Esophagus mucosa (tissue), 1 donor: ENCODE measurements at regions not wholly inside any gene's neighbourhood (a gene's known extent, or its start where the extent isn't known, plus 50 kb on each side); places are given as distances from the start of the nearest gene placed in this dataset.

Source experiments
- ATAC-seq: fragments of 200-7000 bp; cut with Tn5 transposase; one replicate; pipeline ENCODE4 v1.9.1; 2020
- donor health status: DM: yes; HTN: yes; CAD: no.

- no peak for ATAC-seq
Measured at GRCh38 chrY:12593532-12594216, 107.4 kb upstream of the USP9Y start.

- ATAC-seq: no peak
Measured at GRCh38 chrY:12598783-12599182, 102.2 kb upstream of the USP9Y start.

GRCh38 chrY:12605426-12605825 lies 95.6 kb upstream of the USP9Y start:
- no peak for ATAC-seq

GRCh38 chrY:12610861-12611260 lies 90.2 kb upstream of the USP9Y start:
- no peak for ATAC-seq

GRCh38 chrY:12615733-12616446 lies 85.1 kb upstream of the USP9Y start:
- ATAC-seq: no peak

- no peak for ATAC-seq
Measured at GRCh38 chrY:12621454-12622081, 79.5 kb upstream of the USP9Y start.

GRCh38 chrY:12623204-12623603 lies 77.8 kb upstream of the USP9Y start:
- no peak for ATAC-seq

- no peak for ATAC-seq
Measured at GRCh38 chrY:12642986-12643385, 58.0 kb upstream of the USP9Y start.

- no peak for ATAC-seq
Measured at GRCh38 chrY:12643693-12644348, 57.2 kb upstream of the USP9Y start.

- ATAC-seq: no peak
Measured at GRCh38 chrY:12651095-12651494, 49.9 kb upstream of the USP9Y start.
